Right lobe of liver (tissue), 6 donors: ENCODE measurements at regions not wholly inside any gene's neighbourhood (a gene's known extent, or its start where the extent isn't known, plus 50 kb on each side); places are given as distances from the start of the nearest gene placed in this dataset.

Source experiments
- ATAC-seq, 4 donors: fragments of 200-7000 bp; cut with Tn5 transposase; one replicate each; pipeline ENCODE4 v1.9.1; 2020; ENCODE audit warnings: mild to moderate bottlenecking in 4 of 4, moderate library complexity in 4 of 4
- DNase-seq, 3 donors: peaks; one replicate each; pipeline ENCODE4 v3.0.0-alpha.2; 2020
- H3K27ac ChIP-seq, 3 donors: fragments of 200-600 bp; one replicate each; pipeline ENCODE4 v1.8.0; 2022
- H3K27me3 ChIP-seq, 2 donors: fragments of 200-600 bp; one replicate each; pipeline ENCODE4 v1.8.0; 2022
- H3K36me3 ChIP-seq, 4 donors: fragments of 200-600 bp; sonication (generic) in 1 of 4; one replicate each; pipeline versions ENCODE4 v1.5.1 to v1.8.0; 2017 to 2022; ENCODE audit warnings: control low read depth in 1 of 4
- H3K4me1 ChIP-seq, 4 donors: fragments of 200-600 bp; sonication (generic) in 1 of 4; one replicate each; pipeline versions ENCODE4 v1.5.1 to v1.8.0; 2017 to 2022; ENCODE audit warnings: control low read depth in 1 of 4
- H3K4me3 ChIP-seq, 3 donors: fragments of 200-600 bp; one replicate each; pipeline ENCODE4 v1.8.0; 2022
- H3K9me3 ChIP-seq, 4 donors: fragments of 200-600 bp; sonication (generic) in 1 of 4; one replicate each; pipeline versions ENCODE4 v1.5.1 to v1.8.0; 2017 to 2022; ENCODE audit warnings: control low read depth in 1 of 4
- POLR2A ChIP-seq: fragments of 450-650 bp; IDR thresholded peaks from one replicate; pipeline ENCODE4 v1.6.1; 2017; ENCODE audit warnings: antibody characterized with exemption, mild to moderate bottlenecking
- WGBS: methylation state at CpG from one replicate; pipeline ENCODE4 v1.1.6; 2018; ENCODE audit warnings: low coverage, low lambda C conversion rate; ENCODE audit not compliant: insufficient coverage; ENCODE audit errors: missing lambda C conversion rate; 5-methylcytosine and 5-hydroxymethylcytosine counted together
- intact Hi-C, 2 donors: fragments of 100-400 bp; cut with DNase I; formaldehyde crosslinking; loops; one replicate each; pipeline versions ENCODE4 v1.11.2 to v1.14.1; 2022
- TF ChIP-seq, protein P1 (sequence below), 4 donors: fragments of 200-600 bp in 3 of 4; fragments of 450-650 bp in 1 of 4; IDR thresholded peaks; one replicate each; pipeline versions ENCODE4 v1.5.1 to v1.8.0; 2016 to 2022; ENCODE audit warnings: antibody characterized with exemption in 4 of 4, mild to moderate bottlenecking in 2 of 4
- donor health status: DM: no; HTN: yes; CAD: no.
- donor health status: DM: no; HTN: no; CAD: no.
- donor health status: DM: no; HTN: no; CAD: no.
- donor health status: DM: no; HTN: yes; CAD: no.
- donor health status: DM: no; HTN: yes; CAD: no.

DNA sequence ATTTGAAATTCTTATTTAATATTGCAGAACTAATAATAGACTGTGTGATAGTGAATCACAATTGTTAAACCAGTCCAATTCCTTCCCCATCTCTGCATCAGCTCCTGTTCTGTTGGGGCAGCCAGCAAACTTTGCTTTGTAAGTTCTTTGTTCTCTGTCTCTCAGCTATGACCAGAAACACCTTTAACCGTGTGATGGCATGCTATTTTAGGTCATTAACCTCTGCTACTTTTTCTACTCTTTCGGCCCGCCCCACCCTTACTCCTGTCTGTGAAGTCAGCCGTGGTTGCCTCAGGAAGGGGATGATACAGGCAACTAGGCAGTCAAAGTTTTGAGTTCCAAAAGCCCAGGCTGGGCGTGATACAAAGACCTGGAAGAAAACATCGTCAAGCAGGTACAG lies 51.3 kb upstream of the EGFL6 start:
- ATAC-seq (no peak), DNase-seq (no peak)
- no peak for TF ChIP-seq POLR2A
- TF ChIP-seq, protein P1, sequence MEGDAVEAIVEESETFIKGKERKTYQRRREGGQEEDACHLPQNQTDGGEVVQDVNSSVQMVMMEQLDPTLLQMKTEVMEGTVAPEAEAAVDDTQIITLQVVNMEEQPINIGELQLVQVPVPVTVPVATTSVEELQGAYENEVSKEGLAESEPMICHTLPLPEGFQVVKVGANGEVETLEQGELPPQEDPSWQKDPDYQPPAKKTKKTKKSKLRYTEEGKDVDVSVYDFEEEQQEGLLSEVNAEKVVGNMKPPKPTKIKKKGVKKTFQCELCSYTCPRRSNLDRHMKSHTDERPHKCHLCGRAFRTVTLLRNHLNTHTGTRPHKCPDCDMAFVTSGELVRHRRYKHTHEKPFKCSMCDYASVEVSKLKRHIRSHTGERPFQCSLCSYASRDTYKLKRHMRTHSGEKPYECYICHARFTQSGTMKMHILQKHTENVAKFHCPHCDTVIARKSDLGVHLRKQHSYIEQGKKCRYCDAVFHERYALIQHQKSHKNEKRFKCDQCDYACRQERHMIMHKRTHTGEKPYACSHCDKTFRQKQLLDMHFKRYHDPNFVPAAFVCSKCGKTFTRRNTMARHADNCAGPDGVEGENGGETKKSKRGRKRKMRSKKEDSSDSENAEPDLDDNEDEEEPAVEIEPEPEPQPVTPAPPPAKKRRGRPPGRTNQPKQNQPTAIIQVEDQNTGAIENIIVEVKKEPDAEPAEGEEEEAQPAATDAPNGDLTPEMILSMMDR (IDR thresholded peaks at IDR 0.05), result no peak
- Histone ChIP-seq H3K9me3 (no peaks in the 10 kb centered on the region), H3K4me3 (no peak overlapping the region), H3K27me3 (peaks cover 0 to 5% of the 10 kb centered on the region in 2 donors), H3K4me1 (no peaks in the 10 kb centered on the region), H3K27ac (no peak overlapping the region), H3K36me3 (no peaks in the 10 kb centered on the region)
- intact Hi-C loops, result no loop called here
- WGBS, result 61% methylated on average over 6 of the region's 6 CpGs

GRCh38 chrX:13515211-13515930 lies 54.0 kb upstream of the EGFL6 start:
- TF ChIP-seq, protein P1 (IDR thresholded peaks at IDR 0.05), result no peak
- no peak for TF ChIP-seq POLR2A
- WGBS, result 74% methylated on average over 3 of the region's 3 CpGs
- Histone ChIP-seq H3K9me3 (no peaks in the 10 kb centered on the region), H3K4me1 (no peaks in the 10 kb centered on the region), H3K27ac (no peak overlapping the region), H3K27me3 (peaks cover 0 to 5% of the 10 kb centered on the region in 2 donors), H3K4me3 (no peak overlapping the region), H3K36me3 (no peaks in the 10 kb centered on the region)
- intact Hi-C loops, result no loop called here
- DNase-seq, result no peak
- ATAC-seq, result no peak

DNA sequence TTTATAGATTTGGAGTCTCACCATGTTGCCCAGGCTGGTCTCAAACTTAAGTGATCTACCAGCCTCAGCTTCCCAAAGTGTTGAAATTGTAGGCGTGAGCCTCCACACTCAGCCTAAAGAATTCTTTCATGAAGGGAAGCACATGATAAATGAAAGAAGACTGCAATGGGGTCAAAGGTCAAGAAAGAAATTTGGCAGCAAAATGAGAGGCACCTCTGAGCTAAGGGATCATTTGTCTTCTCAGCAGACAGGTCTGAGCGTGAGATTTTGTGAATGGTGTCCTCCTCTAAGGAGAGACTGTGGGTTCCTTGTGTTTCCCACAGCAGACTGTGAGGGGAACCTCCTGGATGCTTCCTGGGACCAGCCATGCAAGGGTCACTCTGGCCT lies 57.5 kb upstream of the EGFL6 start:
- 40% methylated on average over 2 of the region's 2 CpGs for WGBS
- Histone ChIP-seq H3K27me3 (peaks cover 0 to 5% of the 10 kb centered on the region in 2 donors), H3K27ac (no peak overlapping the region), H3K4me3 (no peak overlapping the region), H3K9me3 (no peaks in the 10 kb centered on the region), H3K36me3 (no peaks in the 10 kb centered on the region), H3K4me1 (no peaks in the 10 kb centered on the region)
- no peak for ATAC-seq
- no peak for DNase-seq
- intact Hi-C loops, result no loop called here
- no peak for TF ChIP-seq POLR2A
- TF ChIP-seq, protein P1 (IDR thresholded peaks at IDR 0.05), result no peak

- intact Hi-C loops, result no loop called here
- H3K27ac ChIP-seq, result no peak overlapping the region
- ATAC-seq (no peak), DNase-seq (no peak)
- TF ChIP-seq, protein P1 (IDR thresholded peaks at IDR 0.05), result no peak
- no peak for TF ChIP-seq POLR2A
- H3K36me3 ChIP-seq, result no peaks in the 10 kb centered on the region
- H3K27me3 ChIP-seq, result peaks cover 0 to 5% of the 10 kb centered on the region in 2 donors
- 70% methylated on average over 1 of the region's 1 CpG for WGBS
- no peaks in the 10 kb centered on the region for H3K4me1 ChIP-seq
- H3K9me3 ChIP-seq, result no peaks in the 10 kb centered on the region
- no peak overlapping the region for H3K4me3 ChIP-seq
Observed at GRCh38 chrX:13511241-13511943, 58.0 kb upstream of the EGFL6 start.
